Duodenal mucosa (tissue), 2 donors: ENCODE measurements at regions not wholly inside any gene's neighbourhood (a gene's known extent, or its start where the extent isn't known, plus 50 kb on each side); places are given as distances from the start of the nearest gene placed in this dataset.
"Not testable (repeated sequence)": the region's sequence is repeated elsewhere in the genome, so short reads cannot be mapped to it uniquely, and the experiment has no call there.

ENCODE experiments used
- H3K27ac ChIP-seq: one replicate; pipeline ENCODE4 v1.7.0; 2013; ENCODE audit warnings: low read depth, low read length
- H3K27me3 ChIP-seq, 2 donors: one replicate each; pipeline ENCODE4 v1.7.0; 2013; ENCODE audit warnings: low read length in 2 of 2, control low read depth in 1 of 2; ENCODE audit not compliant: insufficient read depth in 2 of 2, control insufficient read depth in 1 of 2
- H3K36me3 ChIP-seq, 2 donors: one replicate each; pipeline ENCODE4 v1.7.0; 2013; ENCODE audit warnings: low read length in 2 of 2, control low read depth in 1 of 2; ENCODE audit not compliant: insufficient read depth in 2 of 2, control insufficient read depth in 1 of 2
- H3K4me1 ChIP-seq, 2 donors: one replicate each; pipeline ENCODE4 v1.7.0; 2013; ENCODE audit warnings: low read length in 2 of 2, control low read depth in 1 of 2; ENCODE audit not compliant: insufficient read depth in 2 of 2, control insufficient read depth in 1 of 2
- H3K4me3 ChIP-seq, 2 donors: one replicate each; pipeline ENCODE4 v1.7.0; 2013; ENCODE audit warnings: low read length in 2 of 2, low read depth in 1 of 2
- H3K9ac ChIP-seq, 2 donors: one replicate each; pipeline ENCODE4 v1.7.0; 2013; ENCODE audit warnings: low read length in 2 of 2, low read depth in 1 of 2
- H3K9me3 ChIP-seq, 2 donors: one replicate each; pipeline ENCODE4 v1.7.0; 2013; ENCODE audit warnings: low read length in 2 of 2, control low read depth in 1 of 2; ENCODE audit not compliant: control insufficient read depth in 1 of 2

DNA sequence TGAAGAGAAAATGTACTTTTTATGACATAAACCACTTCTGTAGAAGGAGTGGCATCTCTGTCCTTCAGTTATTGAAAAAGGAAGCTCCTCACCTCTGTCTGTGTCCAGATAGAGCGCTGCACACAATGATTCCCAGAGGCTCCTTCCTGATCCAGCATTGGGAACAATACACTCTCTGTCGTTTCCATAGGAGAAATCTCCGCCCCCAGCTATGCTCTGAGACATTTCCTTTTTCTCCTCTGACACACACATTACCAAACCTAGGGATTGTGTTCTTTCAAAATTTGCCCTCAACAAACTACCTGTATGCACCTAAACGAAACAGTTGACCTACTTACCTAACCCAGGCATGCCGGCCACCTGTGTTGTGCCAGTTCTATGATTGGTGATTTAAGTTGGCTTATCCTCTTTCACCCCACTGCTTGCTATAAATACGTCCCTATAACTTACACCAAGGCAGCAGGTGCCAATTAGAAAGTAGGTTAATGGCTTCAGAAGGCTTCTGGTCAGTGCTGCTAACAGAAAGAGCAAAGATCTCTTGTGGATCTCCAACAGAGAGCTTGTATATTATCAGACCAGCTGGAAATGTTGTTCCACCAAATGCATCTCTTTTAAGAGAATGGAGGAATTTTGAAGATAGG lies 140.1 kb upstream of the JCAD start:
- Histone ChIP-seq H3K4me3 (no peak overlapping the region), H3K9ac (no peak overlapping the region), H3K27ac (no peak overlapping the region), H3K36me3 (no peaks in the 10 kb centered on the region), H3K27me3 (peaks cover 0 to 5% of the 10 kb centered on the region in 2 donors), H3K9me3 (no peaks in the 10 kb centered on the region), H3K4me1 (no peaks in the 10 kb centered on the region)

DNA sequence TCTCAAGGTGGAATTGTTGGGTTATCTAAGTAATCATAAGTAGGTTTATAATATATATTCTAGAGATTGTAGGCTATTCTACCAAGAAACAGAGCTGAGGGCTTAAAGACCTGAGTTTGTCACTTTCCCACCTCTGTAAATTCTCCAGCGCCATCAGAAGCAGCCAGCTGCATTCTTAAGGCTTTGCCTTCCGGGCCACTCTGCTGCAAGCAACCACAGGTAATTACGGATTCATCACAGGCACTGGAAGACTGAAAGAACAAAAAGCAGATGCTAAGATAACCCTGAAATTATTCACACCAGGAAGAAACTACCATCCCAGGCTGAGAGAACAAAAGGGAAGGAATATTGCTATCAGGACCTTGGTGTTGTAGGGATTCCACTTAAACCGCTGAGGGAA lies 137.8 kb upstream of the JCAD start:
- H3K9ac ChIP-seq, result no peak overlapping the region
- no peak overlapping the region for H3K4me3 ChIP-seq
- H3K27ac ChIP-seq, result no peak overlapping the region
- no peaks in the 10 kb centered on the region for H3K36me3 ChIP-seq
- H3K9me3 ChIP-seq, result no peaks in the 10 kb centered on the region
- H3K27me3 ChIP-seq, result peaks cover 0 to 5% of the 10 kb centered on the region in 2 donors
- no peaks in the 10 kb centered on the region for H3K4me1 ChIP-seq

DNA sequence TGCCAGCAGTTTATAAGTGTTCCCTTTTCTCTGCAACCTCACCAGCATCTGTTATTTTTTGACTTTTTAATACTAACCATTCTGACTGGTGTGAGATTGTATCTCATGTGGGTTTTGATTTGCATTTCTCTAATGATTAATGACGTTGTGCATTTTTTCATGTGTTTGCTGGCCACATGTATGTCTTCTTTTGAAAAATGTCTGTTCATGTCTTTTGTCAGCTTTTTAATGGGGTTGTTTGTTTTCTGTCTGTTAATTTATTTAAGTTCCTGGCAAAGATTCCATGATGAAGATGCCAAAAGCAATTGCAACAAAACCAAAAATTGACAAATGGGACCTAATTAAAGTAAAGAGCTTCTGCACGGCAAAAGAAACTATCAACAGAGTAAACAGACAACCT lies 137.2 kb upstream of the JCAD start:
- H3K9me3 ChIP-seq, H3K27ac ChIP-seq, H3K4me3 ChIP-seq, H3K9ac ChIP-seq, H3K27me3 ChIP-seq, H3K36me3 ChIP-seq, H3K4me1 ChIP-seq: not testable (repeated sequence)

DNA sequence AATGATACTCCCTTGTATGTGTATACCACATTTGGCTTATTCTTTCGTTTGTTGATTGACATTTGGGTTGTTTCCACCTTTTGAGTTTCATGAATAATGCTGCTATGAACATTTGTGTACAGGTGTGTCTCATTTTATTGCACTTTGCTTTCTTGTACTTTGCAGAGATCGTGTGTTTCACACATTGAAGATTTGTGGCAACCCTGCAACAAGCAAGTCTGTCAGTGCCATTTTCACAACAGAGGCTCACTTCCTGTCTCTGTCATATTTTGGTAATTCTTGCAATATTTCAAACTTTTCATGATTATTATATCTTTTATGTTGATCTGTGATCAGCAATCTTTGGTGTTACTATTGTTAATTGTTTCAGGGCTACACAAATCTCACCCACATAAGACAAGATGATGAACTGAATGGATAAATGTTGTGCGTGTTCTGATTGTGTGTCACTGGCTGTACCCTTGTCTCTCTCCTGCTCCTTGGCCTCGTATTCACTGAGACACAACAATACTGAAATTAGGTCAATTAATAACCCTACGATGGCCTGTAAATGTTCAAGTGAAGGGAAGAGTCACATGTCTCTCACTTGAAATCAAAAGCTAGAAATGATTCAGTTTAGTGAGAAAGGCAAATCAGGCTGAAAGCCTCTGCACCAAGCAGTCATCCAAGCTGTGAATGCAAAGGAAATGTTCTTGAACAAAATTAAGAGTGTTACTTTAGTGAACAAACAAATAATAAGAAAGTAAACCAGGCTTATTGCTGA lies 133.6 kb upstream of the JCAD start:
- H3K4me3 ChIP-seq, result no peak overlapping the region
- peaks cover 0 to 6% of the 10 kb centered on the region in 2 donors for H3K4me1 ChIP-seq
- H3K36me3 ChIP-seq, result no peaks in the 10 kb centered on the region

DNA sequence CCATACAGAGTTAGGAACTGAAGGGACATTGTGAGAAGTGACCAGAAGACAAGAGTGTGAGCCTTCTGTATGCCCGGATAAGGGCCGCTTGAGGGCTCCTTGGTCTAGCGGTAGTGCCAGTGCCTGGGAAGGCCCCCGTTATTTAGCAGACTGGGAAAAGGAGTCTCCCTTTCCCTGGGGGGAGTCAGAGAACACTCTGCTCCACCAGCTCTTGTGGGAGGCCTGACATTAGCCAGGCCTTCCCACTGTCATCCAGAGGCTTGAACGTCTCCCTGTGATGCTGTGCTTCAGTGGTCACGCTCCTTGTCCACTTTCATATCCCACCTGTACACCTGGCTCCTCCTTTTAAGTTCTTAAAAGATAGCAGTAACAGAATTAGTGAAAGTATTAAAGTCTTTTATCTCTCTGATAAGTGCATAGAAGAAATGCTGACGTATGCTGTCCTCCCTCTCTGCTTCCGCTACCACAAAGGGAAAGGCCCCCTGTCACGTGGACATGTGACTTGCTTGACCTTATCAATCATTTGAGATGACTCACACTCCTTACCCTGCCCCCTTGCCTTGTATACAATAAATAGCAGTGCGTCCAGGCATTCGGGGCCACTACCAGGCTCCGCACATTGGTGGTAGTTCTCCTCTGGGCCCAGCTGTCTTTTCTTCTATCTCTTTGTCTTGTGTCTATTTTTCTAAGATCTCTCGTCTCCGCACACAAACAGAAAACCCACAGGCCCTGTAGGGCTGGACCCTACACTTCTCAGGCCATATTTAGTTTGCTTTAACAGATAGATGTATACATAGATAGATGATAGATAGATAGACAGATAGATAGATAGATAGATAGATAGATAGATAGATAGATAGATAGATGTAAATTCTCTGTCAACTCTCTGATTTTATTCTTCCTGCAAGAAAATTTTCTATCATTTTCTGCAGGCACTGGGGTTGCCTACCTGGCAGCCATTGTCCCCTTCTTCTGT lies 131.5 kb upstream of the JCAD start:
- no peaks in the 10 kb centered on the region for H3K9me3 ChIP-seq
- H3K36me3 ChIP-seq, result no peaks in the 10 kb centered on the region
- H3K9ac ChIP-seq, result no peak overlapping the region
- H3K4me1 ChIP-seq, result peaks cover 9 to 22% of the 10 kb centered on the region in 2 donors
- no peak overlapping the region for H3K27ac ChIP-seq
- H3K27me3 ChIP-seq, result no peaks in the 10 kb centered on the region
- H3K4me3 ChIP-seq, result no peak overlapping the region

More for the DNA sequence above, 133.6 kb upstream of the JCAD start:
- Histone ChIP-seq H3K9me3 (no peaks in the 10 kb centered on the region), H3K9ac (no peak overlapping the region), H3K27ac (no peak overlapping the region), H3K27me3 (peaks cover 0 to 5% of the 10 kb centered on the region in 2 donors)

DNA sequence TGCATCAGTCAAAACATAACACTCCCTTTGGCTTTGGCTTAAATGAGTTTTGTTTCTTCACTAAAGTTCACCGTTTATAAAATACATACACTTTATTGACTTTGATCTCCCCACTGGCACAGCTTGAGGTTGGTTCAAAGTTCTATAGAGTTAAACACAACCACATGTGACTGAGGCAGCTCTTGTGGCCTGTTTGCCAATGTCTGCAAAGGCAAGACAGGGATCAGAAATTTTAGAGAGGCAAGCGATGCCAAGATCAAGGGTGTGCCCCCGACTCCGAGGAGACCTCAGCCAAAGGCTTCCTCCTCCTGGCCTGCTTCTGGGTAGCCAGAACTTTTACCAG lies 129.8 kb upstream of the JCAD start:
- no peak overlapping the region for H3K4me3 ChIP-seq
- H3K36me3 ChIP-seq, result no peaks in the 10 kb centered on the region
- H3K27ac ChIP-seq, result no peak overlapping the region
- no peak overlapping the region for H3K9ac ChIP-seq
- no peaks in the 10 kb centered on the region for H3K9me3 ChIP-seq
- H3K4me1 ChIP-seq, result peaks cover 9 to 24% of the 10 kb centered on the region in 2 donors
- no peaks in the 10 kb centered on the region for H3K27me3 ChIP-seq

DNA sequence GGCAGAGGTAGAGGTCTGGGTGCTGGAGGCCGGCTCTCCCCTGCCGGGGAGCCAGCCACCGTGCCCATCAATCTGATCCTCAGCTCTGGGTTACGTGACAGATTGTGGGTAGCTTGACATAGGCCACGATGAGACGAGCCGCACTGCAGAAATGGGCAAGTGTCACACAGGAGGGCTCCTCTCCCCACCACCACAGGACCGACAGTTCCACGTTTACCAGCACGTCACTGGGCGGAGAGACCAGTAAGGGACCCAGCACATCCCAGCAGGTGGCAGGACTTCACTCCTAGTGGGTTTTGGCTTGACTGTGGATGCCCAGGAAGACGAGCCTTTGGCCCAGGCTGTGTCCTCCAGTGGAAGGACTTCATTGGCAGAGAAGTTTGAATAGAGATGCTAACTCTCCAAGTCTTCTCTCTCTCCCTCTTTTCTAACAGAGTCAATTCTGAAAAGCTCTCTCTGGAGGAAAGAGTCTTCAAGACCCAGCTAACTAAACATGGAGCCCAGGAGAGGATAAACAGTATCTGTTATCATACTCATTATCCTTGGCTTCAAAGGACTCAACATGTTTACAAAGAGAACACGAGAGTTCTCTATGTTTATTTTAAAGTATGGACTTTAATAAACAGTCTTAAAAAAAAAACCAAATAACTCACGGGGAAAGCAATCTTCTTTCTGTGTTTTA lies 129.3 kb upstream of the JCAD start:
- Histone ChIP-seq H3K36me3 (no peaks in the 10 kb centered on the region), H3K27me3 (no peaks in the 10 kb centered on the region), H3K27ac (no peak overlapping the region), H3K9ac (no peak overlapping the region), H3K4me3 (no peak overlapping the region), H3K9me3 (no peaks in the 10 kb centered on the region), H3K4me1 (peaks cover 9 to 24% of the 10 kb centered on the region in 2 donors)

DNA sequence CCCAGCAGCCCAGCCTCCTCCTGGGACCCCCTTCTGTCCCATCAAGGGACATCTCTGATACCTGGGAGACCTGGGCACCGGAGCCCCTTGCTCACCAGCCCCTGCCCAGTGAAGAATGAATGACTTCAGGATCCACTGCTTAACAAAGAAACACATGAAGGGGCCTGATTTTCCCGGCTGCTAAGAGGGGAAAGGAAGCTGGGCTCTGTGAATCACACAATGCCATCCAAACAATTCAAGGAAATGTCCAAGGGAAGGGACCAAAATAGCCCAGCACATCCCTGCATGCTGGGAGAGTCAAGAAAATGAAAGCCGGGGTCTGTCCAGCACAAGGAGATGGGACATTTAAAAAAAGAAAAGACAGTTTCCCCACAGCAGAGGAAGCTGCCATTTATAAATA lies 128.7 kb upstream of the JCAD start:
- Histone ChIP-seq H3K4me3 (no peak overlapping the region), H3K27ac (no peak overlapping the region), H3K9ac (no peak overlapping the region), H3K4me1 (peaks cover 9 to 24% of the 10 kb centered on the region in 2 donors), H3K9me3 (no peaks in the 10 kb centered on the region), H3K36me3 (no peaks in the 10 kb centered on the region), H3K27me3 (no peaks in the 10 kb centered on the region)

DNA sequence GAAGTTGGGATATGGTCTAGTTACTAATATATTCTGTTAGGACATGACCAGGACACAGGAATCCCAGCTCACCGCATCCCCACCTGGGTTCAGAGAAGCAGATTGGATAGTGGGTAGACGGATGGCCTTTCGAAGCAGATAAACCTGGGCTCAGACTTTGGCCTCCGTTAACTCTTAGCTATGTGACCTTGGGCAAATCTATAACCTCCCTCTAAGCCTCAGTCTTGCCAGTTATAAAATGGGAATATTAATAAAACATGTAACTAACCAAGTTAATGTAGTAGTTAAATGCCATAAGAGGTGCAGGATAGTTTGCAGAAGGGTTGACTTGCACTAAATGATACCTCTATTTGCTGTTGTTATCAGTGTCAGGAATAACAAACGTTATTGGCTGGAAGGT lies 127.6 kb upstream of the JCAD start:
- Histone ChIP-seq H3K4me1 (peaks cover 9 to 24% of the 10 kb centered on the region in 2 donors), H3K36me3 (no peaks in the 10 kb centered on the region), H3K4me3 (peak overlapping the region; percentile 58 to 59), H3K9me3 (no peaks in the 10 kb centered on the region), H3K9ac (peak overlapping the region; percentile 2 to 3), H3K27me3 (no peaks in the 10 kb centered on the region), H3K27ac (no peak overlapping the region)
